Caco-2 (cell line): ENCODE measurements at regions not wholly inside any gene's neighbourhood (a gene's known extent, or its start where the extent isn't known, plus 50 kb on each side); places are given as distances from the start of the nearest gene placed in this dataset.
"Not testable (repeated sequence)": the region's sequence is repeated elsewhere in the genome, so short reads cannot be mapped to it uniquely, and the experiment has no call there.

Source experiments
- BruUV-seq: library from RNA; stranded (reverse); fragments of 400-500 nt; replicated peaks from 2 replicates; lab custom pipeline; 2021; lab: Mats Ljungman, UMichigan
- CTCF ChIA-PET: fragments of 300-600 bp; sonication (Branson Sonifier 250); formaldehyde crosslinking; loops from one replicate; lab custom pipeline; 2022; ENCODE audit warnings: antibody characterized with exemption; lab: Charles Lee
- POLR2A ChIA-PET: fragments of 300-600 bp; sonication (Branson Sonifier 250); formaldehyde crosslinking; loops from one replicate; lab custom pipeline; 2022; ENCODE audit warnings: antibody characterized with exemption; lab: Charles Lee
- DNase-seq, 2 experiments: peaks; one replicate each; pipeline versions ENCODE4 v3.0.0 to v3.0.0-alpha.2; 2020 to 2022
- H3K27me3 ChIP-seq: replicated peaks from 2 replicates; pipeline ENCODE4 v1.6.0; 2011; ENCODE audit warnings: low read length; ENCODE audit not compliant: control insufficient read depth, insufficient read depth
- H3K36me3 ChIP-seq: 2 replicates; pipeline ENCODE4 v1.5.1; 2011; ENCODE audit warnings: low read length; ENCODE audit not compliant: control insufficient read depth, insufficient read depth
- H3K4me1 ChIP-seq: fragments of 250-450 bp; sonication (Bioruptor Pico); 2 replicates; pipeline ENCODE4 v1.5.1; 2020; ENCODE audit warnings: mild to moderate bottlenecking
- H3K4me3 ChIP-seq: 2 replicates; pipeline ENCODE4 v1.5.1; 2011; ENCODE audit warnings: low read depth, mild to moderate bottlenecking, control low read depth, low read length
- H3K9me3 ChIP-seq: fragments of 250-450 bp; sonication (Bioruptor Pico); 2 replicates; pipeline ENCODE4 v1.5.1; 2020; ENCODE audit warnings: mild to moderate bottlenecking, moderate library complexity
- H3K27ac Mint-ChIP-seq: one replicate; pipeline ENCODE4 v1.8.0; 2022; ENCODE audit warnings: mixed read lengths; ENCODE audit not compliant: unreplicated experiment
- H3K27me3 Mint-ChIP-seq: one replicate; pipeline ENCODE4 v1.8.0; 2022; ENCODE audit warnings: mixed read lengths; ENCODE audit not compliant: insufficient read depth, unreplicated experiment
- H3K36me3 Mint-ChIP-seq: one replicate; pipeline ENCODE4 v1.8.0; 2022; ENCODE audit warnings: mild to moderate bottlenecking, mixed read lengths; ENCODE audit not compliant: insufficient read depth, unreplicated experiment
- H3K4me1 Mint-ChIP-seq: one replicate; pipeline ENCODE4 v1.8.0; 2022; ENCODE audit warnings: low read depth, mixed read lengths; ENCODE audit not compliant: unreplicated experiment
- H3K4me3 Mint-ChIP-seq: one replicate; pipeline ENCODE4 v1.8.0; 2022; ENCODE audit warnings: mild to moderate bottlenecking, moderate library complexity, mixed read lengths; ENCODE audit not compliant: unreplicated experiment
- H3K9me3 Mint-ChIP-seq: one replicate; pipeline ENCODE4 v1.8.0; 2022; ENCODE audit warnings: mixed read lengths; ENCODE audit not compliant: unreplicated experiment
- intact Hi-C: fragments of 100-400 bp; cut with micrococcal nuclease; formaldehyde crosslinking; loops from one replicate; pipeline ENCODE4 v1.10.0; 2022; ENCODE audit not compliant: unreplicated experiment
- TF ChIP-seq, protein P1 (sequence below), 2 experiments: fragments of 200-600 bp in 1 of 2; IDR thresholded peaks; 1 replicate in 1 of 2; 2 replicates in 1 of 2; pipeline versions ENCODE4 v1.5.1 to v1.8.0; 2011 to 2022; ENCODE audit warnings: antibody characterized with exemption in 1 of 2, control low read depth in 1 of 2, inconsistent platforms in 1 of 2, low read depth in 1 of 2, low read length in 1 of 2, mild to moderate bottlenecking in 1 of 2, moderate library complexity in 1 of 2; ENCODE audit not compliant: insufficient read depth in 1 of 2, severe bottlenecking in 1 of 2, unreplicated experiment in 1 of 2

DNA sequence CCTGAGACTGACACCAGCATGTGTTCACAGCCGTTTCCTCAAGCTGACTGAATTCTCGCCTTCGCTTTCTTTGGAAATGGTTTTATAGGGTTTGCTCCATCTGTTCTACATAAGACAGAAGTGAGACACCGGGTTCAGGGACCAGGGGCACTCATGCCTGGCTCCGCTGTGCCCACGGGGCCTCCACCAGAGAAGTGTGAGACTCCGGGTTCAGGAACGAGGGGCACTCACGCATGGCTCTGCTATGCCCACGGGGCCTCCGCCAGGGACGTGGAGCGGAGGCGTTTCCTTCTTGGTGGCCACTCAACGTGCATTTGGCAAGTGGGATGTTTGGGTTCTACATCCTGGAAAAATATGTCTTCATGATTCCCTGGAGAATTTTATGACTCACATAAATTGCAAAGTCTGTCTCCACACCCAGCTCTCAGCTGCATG is 106.6 kb downstream of the RNASET2 start:
- no peaks in the 10 kb centered on the region for H3K9me3 ChIP-seq
- ChIA-PET CTCF (no interaction called here), POLR2A (no interaction called here)
- no peak for DNase-seq
- H3K4me3 ChIP-seq, result no peak overlapping the region
- H3K36me3 ChIP-seq, result no peaks in the 10 kb centered on the region
- intact Hi-C loops, result no loop called here
- no TSS peak for BruUV-seq
- Mint-ChIP-seq H3K36me3 (no peaks in the 10 kb centered on the region), H3K4me1 (no peaks in the 10 kb centered on the region), H3K4me3 (no peak overlapping the region), H3K27ac (no peak overlapping the region), H3K27me3 (peaks cover 22% of the 10 kb centered on the region), H3K9me3 (peaks cover 10% of the 10 kb centered on the region)
- no peaks in the 10 kb centered on the region for H3K4me1 ChIP-seq
- no peaks in the 10 kb centered on the region for H3K27me3 ChIP-seq
- TF ChIP-seq, protein P1, sequence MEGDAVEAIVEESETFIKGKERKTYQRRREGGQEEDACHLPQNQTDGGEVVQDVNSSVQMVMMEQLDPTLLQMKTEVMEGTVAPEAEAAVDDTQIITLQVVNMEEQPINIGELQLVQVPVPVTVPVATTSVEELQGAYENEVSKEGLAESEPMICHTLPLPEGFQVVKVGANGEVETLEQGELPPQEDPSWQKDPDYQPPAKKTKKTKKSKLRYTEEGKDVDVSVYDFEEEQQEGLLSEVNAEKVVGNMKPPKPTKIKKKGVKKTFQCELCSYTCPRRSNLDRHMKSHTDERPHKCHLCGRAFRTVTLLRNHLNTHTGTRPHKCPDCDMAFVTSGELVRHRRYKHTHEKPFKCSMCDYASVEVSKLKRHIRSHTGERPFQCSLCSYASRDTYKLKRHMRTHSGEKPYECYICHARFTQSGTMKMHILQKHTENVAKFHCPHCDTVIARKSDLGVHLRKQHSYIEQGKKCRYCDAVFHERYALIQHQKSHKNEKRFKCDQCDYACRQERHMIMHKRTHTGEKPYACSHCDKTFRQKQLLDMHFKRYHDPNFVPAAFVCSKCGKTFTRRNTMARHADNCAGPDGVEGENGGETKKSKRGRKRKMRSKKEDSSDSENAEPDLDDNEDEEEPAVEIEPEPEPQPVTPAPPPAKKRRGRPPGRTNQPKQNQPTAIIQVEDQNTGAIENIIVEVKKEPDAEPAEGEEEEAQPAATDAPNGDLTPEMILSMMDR (IDR thresholded peaks at IDR 0.05; ENCODE audit: insufficient read depth in 1 of 2, low read depth in 1 of 2, low read length in 1 of 2, severe bottlenecking in 1 of 2, unreplicated experiment in 1 of 2), result no peak

DNA sequence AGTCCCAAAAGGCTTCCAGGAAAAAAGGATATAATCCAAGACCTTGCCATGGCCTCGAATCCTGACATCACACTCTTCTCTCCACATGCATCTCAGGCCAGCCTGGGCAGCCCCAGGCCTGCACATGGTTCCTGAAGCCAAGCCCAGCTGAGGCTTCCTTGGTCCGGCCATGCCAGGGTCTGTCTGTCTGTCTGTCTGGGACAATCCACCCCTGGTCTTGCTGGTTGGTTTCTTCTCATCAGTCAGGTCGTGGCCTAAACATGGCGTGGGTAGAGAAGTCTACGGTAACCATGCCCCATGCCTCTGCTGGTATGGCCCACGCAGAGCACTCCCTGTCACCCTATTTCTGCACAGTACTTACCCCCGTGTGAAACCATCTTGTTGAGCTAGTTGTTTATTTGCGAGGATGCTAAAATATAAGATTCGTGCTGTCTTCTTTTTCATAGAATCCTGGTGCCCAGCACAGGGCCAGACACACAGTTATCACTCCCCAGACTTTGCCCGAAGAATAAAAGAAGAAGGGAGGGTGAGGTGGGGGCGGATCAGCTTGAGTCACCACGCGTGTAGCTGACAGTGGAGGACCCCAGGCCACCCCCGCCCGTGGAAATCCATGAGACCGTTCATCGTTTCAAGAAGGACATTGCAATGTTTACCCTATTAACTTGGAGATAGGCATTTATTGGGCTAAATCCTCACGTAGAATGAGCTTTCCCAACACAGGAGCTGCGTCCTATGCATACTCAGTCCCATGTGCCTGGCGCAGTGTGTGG is 107.2 kb downstream of the RNASET2 start:
- Histone ChIP-seq H3K4me3 (no peak overlapping the region), H3K9me3 (no peaks in the 10 kb centered on the region), H3K36me3 (no peaks in the 10 kb centered on the region), H3K4me1 (no peaks in the 10 kb centered on the region), H3K27me3 (no peaks in the 10 kb centered on the region)
- H3K4me1 Mint-ChIP-seq, result no peaks in the 10 kb centered on the region
- peaks cover 24% of the 10 kb centered on the region for H3K27me3 Mint-ChIP-seq
- no peaks in the 10 kb centered on the region for H3K36me3 Mint-ChIP-seq
- no peak for DNase-seq
- H3K4me3 Mint-ChIP-seq, result no peak overlapping the region
- CTCF ChIA-PET, result no interaction called here
- no peak overlapping the region for H3K27ac Mint-ChIP-seq
- H3K9me3 Mint-ChIP-seq, result peaks cover 10% of the 10 kb centered on the region
- POLR2A ChIA-PET, result no interaction called here
- no TSS peak for BruUV-seq
- intact Hi-C loops, result no loop called here
- TF ChIP-seq, protein P1 (IDR thresholded peaks at IDR 0.05; ENCODE audit: insufficient read depth in 1 of 2, low read depth in 1 of 2, low read length in 1 of 2, severe bottlenecking in 1 of 2, unreplicated experiment in 1 of 2), result no peak

DNA sequence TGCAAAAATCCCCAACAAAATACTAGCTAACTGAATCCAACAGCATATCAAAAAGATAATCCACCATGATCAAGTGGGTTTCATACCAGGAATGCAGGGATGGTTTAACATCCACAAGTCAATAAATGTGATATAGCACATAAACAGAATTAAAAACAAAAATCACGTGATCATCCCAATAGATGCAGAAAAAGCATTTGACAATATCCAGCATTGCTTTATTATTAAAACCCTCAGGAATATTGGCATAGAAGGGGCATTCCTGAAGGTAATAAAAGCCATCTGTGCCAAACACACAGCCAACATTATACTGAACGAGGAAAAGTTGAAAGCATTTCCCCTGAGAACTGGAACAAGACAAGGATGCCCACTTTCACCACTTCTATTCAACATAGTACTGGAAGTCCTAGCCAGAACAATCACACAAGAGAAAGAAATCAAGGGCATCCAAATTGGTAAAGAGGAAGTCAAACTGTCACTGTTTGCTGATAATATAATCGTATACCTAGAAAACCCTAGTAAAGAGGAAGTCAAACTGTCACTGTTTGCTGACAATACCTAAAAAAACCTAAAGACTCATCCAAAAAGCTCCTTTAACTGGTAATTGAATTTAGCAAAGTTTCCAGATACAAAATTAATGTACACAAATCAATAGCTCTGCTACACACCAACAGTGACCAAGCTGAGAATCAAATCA is 109.8 kb downstream of the RNASET2 start:
- H3K27ac Mint-ChIP-seq, H3K27me3 ChIP-seq, BruUV-seq, H3K36me3 ChIP-seq, H3K36me3 Mint-ChIP-seq, H3K9me3 ChIP-seq, H3K9me3 Mint-ChIP-seq, CTCF ChIA-PET, DNase-seq, H3K4me1 ChIP-seq, POLR2A ChIA-PET, intact Hi-C loops, H3K4me3 ChIP-seq, H3K4me3 Mint-ChIP-seq, H3K4me1 Mint-ChIP-seq: not testable (repeated sequence)
- peaks cover 32% of the 10 kb centered on the region for H3K27me3 Mint-ChIP-seq
